GM19239 (cell line): ENCODE measurements at regions not wholly inside any gene's neighbourhood (a gene's known extent, or its start where the extent isn't known, plus 50 kb on each side); places are given as distances from the start of the nearest gene placed in this dataset.

Experiments used
- DNase-seq: peaks from one replicate; pipeline ENCODE4 v3.0.0; 2011; ENCODE audit warnings: low spot score; ENCODE audit not compliant: insufficient read length
- FAIRE-seq: peaks from 2 replicates; lab custom pipeline; 2011; peaks lifted over from hg19 to GRCh38; lab: Jason Lieb, UNC

- DNase-seq, result no peak
- FAIRE-seq, result no peak
Observed at GRCh38 chr1:78408810-78409209, 82.0 kb upstream of the PTGFR start.

- FAIRE-seq (no peak), DNase-seq (no peak)
Observed at GRCh38 chr1:78410643-78411042, 80.1 kb upstream of the PTGFR start.

GRCh38 chr1:78411707-78412106 lies 79.1 kb upstream of the PTGFR start:
- FAIRE-seq, result no peak
- no peak for DNase-seq

- no peak for FAIRE-seq
Observed at GRCh38 chr1:78415165-78415564, 75.6 kb upstream of the PTGFR start.

GRCh38 chr1:78419309-78419708 lies 71.5 kb upstream of the PTGFR start:
- no peak for FAIRE-seq
- DNase-seq, result no peak

More at GRCh38 chr1:78415165-78415564, 75.6 kb upstream of the PTGFR start:
- no peak for DNase-seq

GRCh38 chr1:78420181-78420580 lies 70.6 kb upstream of the PTGFR start:
- DNase-seq (no peak), FAIRE-seq (no peak)

GRCh38 chr1:78420688-78421087 lies 70.1 kb upstream of the PTGFR start:
- no peak for FAIRE-seq

GRCh38 chr1:78424720-78425119 lies 66.1 kb upstream of the PTGFR start:
- DNase-seq (no peak), FAIRE-seq (no peak)

More at GRCh38 chr1:78420688-78421087, 70.1 kb upstream of the PTGFR start:
- DNase-seq, result no peak

GRCh38 chr1:78426408-78426807 lies 64.4 kb upstream of the PTGFR start:
- FAIRE-seq (no peak), DNase-seq (no peak)

GRCh38 chr1:78427506-78427905 lies 63.3 kb upstream of the PTGFR start:
- no peak for DNase-seq
- FAIRE-seq, result no peak

- no peak for FAIRE-seq
Observed at GRCh38 chr1:78432016-78432415, 58.8 kb upstream of the PTGFR start.

GRCh38 chr1:78434351-78434750 lies 56.4 kb upstream of the PTGFR start:
- FAIRE-seq, result no peak
- DNase-seq, result no peak

More at GRCh38 chr1:78432016-78432415, 58.8 kb upstream of the PTGFR start:
- no peak for DNase-seq

GRCh38 chr1:78436961-78437360 lies 53.8 kb upstream of the PTGFR start:
- DNase-seq (no peak), FAIRE-seq (no peak)

GRCh38 chr1:78437396-78437795 lies 53.4 kb upstream of the PTGFR start:
- FAIRE-seq, result no peak
- DNase-seq, result no peak

GRCh38 chr1:78437941-78438340 lies 52.8 kb upstream of the PTGFR start:
- no peak for FAIRE-seq
- no peak for DNase-seq

- FAIRE-seq, result no peak
- no peak for DNase-seq
Observed at GRCh38 chr1:78440381-78440793, 50.4 kb upstream of the PTGFR start.
